ENCODE measurements at regions not wholly inside any gene's neighbourhood (a gene's known extent, or its start where the extent isn't known, plus 50 kb on each side); places are given as distances from the start of the nearest gene placed in this dataset.

- intact Hi-C loops (cut with DNase I): no loop called here
- TF ChIP-seq POLR2A (IDR thresholded peaks at IDR 0.05) (no peak), CTCF (IDR thresholded peaks at IDR 0.05) (no peak)
- H3K9me3 ChIP-seq: no peaks in the 10 kb centered on the region
- WGBS, 2 donors: 2 to 4% methylated on average over 10 of the region's 10 CpGs
- no peaks in the 10 kb centered on the region for H3K36me3 ChIP-seq
- DNase-seq: no peak
- H3K4me3 ChIP-seq (replicated peaks in 1 of 3): no peak overlapping the region
- H3K4me1 ChIP-seq: peaks cover 10 to 12% of the 10 kb centered on the region in 2 donors
- H3K27me3 ChIP-seq: no peaks in the 10 kb centered on the region
- H3K27ac ChIP-seq: no peak overlapping the region
Measured at GRCh38 chr11:43556612-43557375, 123.7 kb upstream of the HSD17B12 start.

GRCh38 chr11:43557553-43558110 is 122.9 kb upstream of the HSD17B12 start:
- Histone ChIP-seq H3K4me1 (peaks cover 10 to 12% of the 10 kb centered on the region in 2 donors), H3K36me3 (no peaks in the 10 kb centered on the region), H3K4me3 (replicated peaks in 1 of 3) (no peak overlapping the region), H3K27me3 (no peaks in the 10 kb centered on the region), H3K9me3 (no peaks in the 10 kb centered on the region), H3K27ac (no peak overlapping the region)
- 3% methylated on average over 13 of the region's 13 CpGs for WGBS, 2 donors
- intact Hi-C loops (cut with DNase I): no loop called here
- no peak for DNase-seq
- no peak for TF ChIP-seq POLR2A (IDR thresholded peaks at IDR 0.05)
- peak in 2 of 6 experiments; percentile 36 to 40 for TF ChIP-seq CTCF (IDR thresholded peaks at IDR 0.05)

- no peak for DNase-seq
- Histone ChIP-seq H3K4me3 (replicated peaks in 1 of 3) (no peak overlapping the region), H3K36me3 (no peaks in the 10 kb centered on the region), H3K27ac (no peak overlapping the region), H3K27me3 (no peaks in the 10 kb centered on the region), H3K4me1 (peaks cover 10 to 12% of the 10 kb centered on the region in 2 donors), H3K9me3 (no peaks in the 10 kb centered on the region)
- TF ChIP-seq CTCF (IDR thresholded peaks at IDR 0.05) (no peak), POLR2A (IDR thresholded peaks at IDR 0.05) (no peak)
- intact Hi-C loops (cut with DNase I): no loop called here
- WGBS, 2 donors: 11 to 14% methylated on average over 5 of the region's 5 CpGs
Measured at GRCh38 chr11:43558146-43558545, 122.4 kb upstream of the HSD17B12 start.

GRCh38 chr11:43558556-43559127 is 121.9 kb upstream of the HSD17B12 start:
- no peak overlapping the region for H3K4me3 ChIP-seq (replicated peaks in 1 of 3)
- no peak overlapping the region for H3K27ac ChIP-seq
- WGBS, 2 donors: 13% methylated on average over 8 of the region's 8 CpGs
- no peaks in the 10 kb centered on the region for H3K27me3 ChIP-seq
- intact Hi-C loops (cut with DNase I): no loop called here
- TF ChIP-seq POLR2A (IDR thresholded peaks at IDR 0.05): no peak
- TF ChIP-seq CTCF (IDR thresholded peaks at IDR 0.05): no peak
- DNase-seq: no peak
- H3K36me3 ChIP-seq: no peaks in the 10 kb centered on the region
- H3K4me1 ChIP-seq: peaks cover 10 to 12% of the 10 kb centered on the region in 2 donors
- no peaks in the 10 kb centered on the region for H3K9me3 ChIP-seq

GRCh38 chr11:43561832-43562231 is 118.7 kb upstream of the HSD17B12 start:
- H3K36me3 ChIP-seq: no peaks in the 10 kb centered on the region
- H3K4me1 ChIP-seq: peaks cover 0 to 5% of the 10 kb centered on the region in 2 donors
- WGBS, 2 donors: 87 to 88% methylated on average over 3 of the region's 3 CpGs
- intact Hi-C loops (cut with DNase I): loop anchor here (10.0 kb wide), 1 partner anchor 57 kb away; no protein-coding TSS in a partner anchor
- H3K27ac ChIP-seq: no peak overlapping the region
- DNase-seq: no peak
- TF ChIP-seq POLR2A (IDR thresholded peaks at IDR 0.05): no peak
- H3K4me3 ChIP-seq (replicated peaks in 1 of 3): no peak overlapping the region
- no peaks in the 10 kb centered on the region for H3K27me3 ChIP-seq
- H3K9me3 ChIP-seq: no peaks in the 10 kb centered on the region
